Epithelial cell of esophagus (primary cell): ENCODE measurements at regions not wholly inside any gene's neighbourhood (a gene's known extent, or its start where the extent isn't known, plus 50 kb on each side); places are given as distances from the start of the nearest gene placed in this dataset.

Experiments
- DNase-seq: peaks from one replicate; pipeline ENCODE4 v3.0.0; 2010; ENCODE audit warnings: low read depth
- H3K4me3 ChIP-seq: 2 replicates; pipeline ENCODE4 v1.5.1; 2011; ENCODE audit warnings: mild to moderate bottlenecking, low read length, control low read depth
- CTCF ChIP-seq: IDR thresholded peaks from 2 replicates; pipeline ENCODE4 v1.5.1; 2011; ENCODE audit warnings: low read depth, mild to moderate bottlenecking, low read length, control low read depth, inconsistent platforms; ENCODE audit not compliant: insufficient read depth; ENCODE audit errors: missing control alignments

- no peak overlapping the region for H3K4me3 ChIP-seq
- DNase-seq = no peak
- no peak for TF ChIP-seq CTCF
Observed at GRCh38 chr7:50857804-50858489, 75.3 kb upstream of the GRB10 start.

GRCh38 chr7:50856806-50857205 lies 74.1 kb upstream of the GRB10 start:
- H3K4me3 ChIP-seq = no peak overlapping the region
- no peak for TF ChIP-seq CTCF
- DNase-seq = no peak

GRCh38 chr7:50856231-50856630 lies 73.5 kb upstream of the GRB10 start:
- DNase-seq = no peak
- TF ChIP-seq CTCF = no peak
- no peak overlapping the region for H3K4me3 ChIP-seq

GRCh38 chr7:50855526-50855925 lies 72.8 kb upstream of the GRB10 start:
- no peak for TF ChIP-seq CTCF
- DNase-seq = no peak
- H3K4me3 ChIP-seq = no peak overlapping the region

- TF ChIP-seq CTCF = no peak
- DNase-seq = peak; percentile 33
- H3K4me3 ChIP-seq = no peak overlapping the region
Observed at GRCh38 chr7:50854831-50855230, 72.1 kb upstream of the GRB10 start.

- no peak for DNase-seq
- H3K4me3 ChIP-seq = no peak overlapping the region
- no peak for TF ChIP-seq CTCF
Observed at GRCh38 chr7:50854247-50854646, 71.6 kb upstream of the GRB10 start.

GRCh38 chr7:50853311-50853710 lies 70.6 kb upstream of the GRB10 start:
- no peak for TF ChIP-seq CTCF
- DNase-seq = no peak
- H3K4me3 ChIP-seq = no peak overlapping the region
